Nephron (organoid): ENCODE measurements at regions not wholly inside any gene's neighbourhood (a gene's known extent, or its start where the extent isn't known, plus 50 kb on each side); places are given as distances from the start of the nearest gene placed in this dataset.
A peak's percentile ranks its signal among the peaks of the same experiment; 100 is the strongest.

Experiments used
- H3K27ac Mint-ChIP-seq, 3 experiments: 2 replicates each; pipeline ENCODE4 v1.8.0; 2020; ENCODE audit warnings: mixed read lengths in 3 of 3, mild to moderate bottlenecking in 2 of 3, moderate library complexity in 1 of 3
- H3K27me3 Mint-ChIP-seq: 2 replicates; pipeline ENCODE4 v1.8.0; 2021; ENCODE audit warnings: low read depth, mild to moderate bottlenecking, moderate library complexity, mixed read lengths
- H3K36me3 Mint-ChIP-seq: 2 replicates; pipeline ENCODE4 v1.8.0; 2020; ENCODE audit warnings: low read depth, mixed read lengths
- H3K4me1 Mint-ChIP-seq: 2 replicates; pipeline ENCODE4 v1.8.0; 2020; ENCODE audit warnings: mixed read lengths
- H3K4me3 Mint-ChIP-seq, 3 experiments: 2 replicates each; pipeline ENCODE4 v1.8.0; 2020; ENCODE audit warnings: mild to moderate bottlenecking in 3 of 3, mixed read lengths in 3 of 3, moderate library complexity in 2 of 3
- H3K9me3 Mint-ChIP-seq: 2 replicates; pipeline ENCODE4 v1.8.0; 2020; ENCODE audit warnings: mixed read lengths
- CTCF ChIP-seq, 3 experiments: fragments of 200-600 bp; sonication (generic); IDR thresholded peaks; one replicate each; pipeline ENCODE4 v1.5.0; 2021; ENCODE audit warnings: antibody characterized with exemption in 3 of 3; ENCODE audit not compliant: unreplicated experiment in 3 of 3

GRCh38 chr1:79657951-79658658, 651.6 kb upstream of the ADGRL4 start:
- no peaks in the 10 kb centered on the region for H3K36me3 Mint-ChIP-seq
- H3K9me3 Mint-ChIP-seq, result no peaks in the 10 kb centered on the region
- H3K27ac Mint-ChIP-seq, result peak overlapping the region; percentile 55 to 69 (median 62)
- peak overlapping the region in 1 of 3 experiments; percentile 35 for H3K4me3 Mint-ChIP-seq
- no peak for TF ChIP-seq CTCF (IDR thresholded peaks at IDR 0.05; ENCODE audit: unreplicated experiment in 3 of 3)
- H3K27me3 Mint-ChIP-seq, result no peaks in the 10 kb centered on the region
- H3K4me1 Mint-ChIP-seq, result peaks cover 14% of the 10 kb centered on the region

GRCh38 chr1:79655876-79656275, 649.3 kb upstream of the ADGRL4 start:
- H3K27ac Mint-ChIP-seq, result no peak overlapping the region
- H3K4me1 Mint-ChIP-seq, result peaks cover 14% of the 10 kb centered on the region
- no peaks in the 10 kb centered on the region for H3K27me3 Mint-ChIP-seq
- no peaks in the 10 kb centered on the region for H3K9me3 Mint-ChIP-seq
- no peak for TF ChIP-seq CTCF (IDR thresholded peaks at IDR 0.05; ENCODE audit: unreplicated experiment in 3 of 3)
- no peaks in the 10 kb centered on the region for H3K36me3 Mint-ChIP-seq
- H3K4me3 Mint-ChIP-seq, result no peak overlapping the region

GRCh38 chr1:79652426-79652825, 645.9 kb upstream of the ADGRL4 start:
- no peaks in the 10 kb centered on the region for H3K36me3 Mint-ChIP-seq

GRCh38 chr1:79648126-79648525, 641.6 kb upstream of the ADGRL4 start:
- no peak overlapping the region for H3K27ac Mint-ChIP-seq
- no peak overlapping the region for H3K4me3 Mint-ChIP-seq
- H3K9me3 Mint-ChIP-seq, result no peaks in the 10 kb centered on the region
- no peaks in the 10 kb centered on the region for H3K27me3 Mint-ChIP-seq
- no peak for TF ChIP-seq CTCF (IDR thresholded peaks at IDR 0.05; ENCODE audit: unreplicated experiment in 3 of 3)
- H3K36me3 Mint-ChIP-seq, result no peaks in the 10 kb centered on the region
- H3K4me1 Mint-ChIP-seq, result peaks cover 11% of the 10 kb centered on the region

More at GRCh38 chr1:79652426-79652825, 645.9 kb upstream of the ADGRL4 start:
- Mint-ChIP-seq H3K27me3 (no peaks in the 10 kb centered on the region), H3K4me1 (peaks cover under 1% of the 10 kb centered on the region), H3K27ac (no peak overlapping the region), H3K9me3 (no peaks in the 10 kb centered on the region), H3K4me3 (no peak overlapping the region)
- no peak for TF ChIP-seq CTCF (IDR thresholded peaks at IDR 0.05; ENCODE audit: unreplicated experiment in 3 of 3)

GRCh38 chr1:79646880-79647279, 640.4 kb upstream of the ADGRL4 start:
- peak overlapping the region in 1 of 3 experiments; percentile 13 for H3K27ac Mint-ChIP-seq

More at GRCh38 chr1:79646880-79647279, 640.4 kb upstream of the ADGRL4 start:
- peaks cover 6% of the 10 kb centered on the region for H3K9me3 Mint-ChIP-seq
- no peaks in the 10 kb centered on the region for H3K27me3 Mint-ChIP-seq
- no peaks in the 10 kb centered on the region for H3K36me3 Mint-ChIP-seq
- H3K4me1 Mint-ChIP-seq, result peaks cover 11% of the 10 kb centered on the region
- H3K4me3 Mint-ChIP-seq, result no peak overlapping the region
- TF ChIP-seq CTCF (IDR thresholded peaks at IDR 0.05; ENCODE audit: unreplicated experiment in 3 of 3), result no peak
